Caco-2 (cell line): ENCODE measurements at regions not wholly inside any gene's neighbourhood (a gene's known extent, or its start where the extent isn't known, plus 50 kb on each side); places are given as distances from the start of the nearest gene placed in this dataset.

Source experiments
- BruUV-seq: library from RNA; stranded (reverse); fragments of 400-500 nt; replicated peaks from 2 replicates; lab custom pipeline; 2021; lab: Mats Ljungman, UMichigan
- CTCF ChIA-PET: fragments of 300-600 bp; sonication (Branson Sonifier 250); formaldehyde crosslinking; loops from one replicate; lab custom pipeline; 2022; ENCODE audit warnings: antibody characterized with exemption; lab: Charles Lee
- POLR2A ChIA-PET: fragments of 300-600 bp; sonication (Branson Sonifier 250); formaldehyde crosslinking; loops from one replicate; lab custom pipeline; 2022; ENCODE audit warnings: antibody characterized with exemption; lab: Charles Lee
- DNase-seq, 2 experiments: peaks; one replicate each; pipeline versions ENCODE4 v3.0.0 to v3.0.0-alpha.2; 2020 to 2022
- H3K27me3 ChIP-seq: replicated peaks from 2 replicates; pipeline ENCODE4 v1.6.0; 2011; ENCODE audit warnings: low read length; ENCODE audit not compliant: control insufficient read depth, insufficient read depth
- H3K36me3 ChIP-seq: 2 replicates; pipeline ENCODE4 v1.5.1; 2011; ENCODE audit warnings: low read length; ENCODE audit not compliant: control insufficient read depth, insufficient read depth
- H3K4me1 ChIP-seq: fragments of 250-450 bp; sonication (Bioruptor Pico); 2 replicates; pipeline ENCODE4 v1.5.1; 2020; ENCODE audit warnings: mild to moderate bottlenecking
- H3K4me3 ChIP-seq: 2 replicates; pipeline ENCODE4 v1.5.1; 2011; ENCODE audit warnings: low read depth, mild to moderate bottlenecking, control low read depth, low read length
- H3K9me3 ChIP-seq: fragments of 250-450 bp; sonication (Bioruptor Pico); 2 replicates; pipeline ENCODE4 v1.5.1; 2020; ENCODE audit warnings: mild to moderate bottlenecking, moderate library complexity
- H3K27ac Mint-ChIP-seq: one replicate; pipeline ENCODE4 v1.8.0; 2022; ENCODE audit warnings: mixed read lengths; ENCODE audit not compliant: unreplicated experiment
- H3K27me3 Mint-ChIP-seq: one replicate; pipeline ENCODE4 v1.8.0; 2022; ENCODE audit warnings: mixed read lengths; ENCODE audit not compliant: insufficient read depth, unreplicated experiment
- H3K36me3 Mint-ChIP-seq: one replicate; pipeline ENCODE4 v1.8.0; 2022; ENCODE audit warnings: mild to moderate bottlenecking, mixed read lengths; ENCODE audit not compliant: insufficient read depth, unreplicated experiment
- H3K4me1 Mint-ChIP-seq: one replicate; pipeline ENCODE4 v1.8.0; 2022; ENCODE audit warnings: low read depth, mixed read lengths; ENCODE audit not compliant: unreplicated experiment
- H3K4me3 Mint-ChIP-seq: one replicate; pipeline ENCODE4 v1.8.0; 2022; ENCODE audit warnings: mild to moderate bottlenecking, moderate library complexity, mixed read lengths; ENCODE audit not compliant: unreplicated experiment
- H3K9me3 Mint-ChIP-seq: one replicate; pipeline ENCODE4 v1.8.0; 2022; ENCODE audit warnings: mixed read lengths; ENCODE audit not compliant: unreplicated experiment
- intact Hi-C: fragments of 100-400 bp; cut with micrococcal nuclease; formaldehyde crosslinking; loops from one replicate; pipeline ENCODE4 v1.10.0; 2022; ENCODE audit not compliant: unreplicated experiment
- TF ChIP-seq, protein P1 (sequence below), 2 experiments: fragments of 200-600 bp in 1 of 2; IDR thresholded peaks; 1 replicate in 1 of 2; 2 replicates in 1 of 2; pipeline versions ENCODE4 v1.5.1 to v1.8.0; 2011 to 2022; ENCODE audit warnings: antibody characterized with exemption in 1 of 2, control low read depth in 1 of 2, inconsistent platforms in 1 of 2, low read depth in 1 of 2, low read length in 1 of 2, mild to moderate bottlenecking in 1 of 2, moderate library complexity in 1 of 2; ENCODE audit not compliant: insufficient read depth in 1 of 2, severe bottlenecking in 1 of 2, unreplicated experiment in 1 of 2

DNA sequence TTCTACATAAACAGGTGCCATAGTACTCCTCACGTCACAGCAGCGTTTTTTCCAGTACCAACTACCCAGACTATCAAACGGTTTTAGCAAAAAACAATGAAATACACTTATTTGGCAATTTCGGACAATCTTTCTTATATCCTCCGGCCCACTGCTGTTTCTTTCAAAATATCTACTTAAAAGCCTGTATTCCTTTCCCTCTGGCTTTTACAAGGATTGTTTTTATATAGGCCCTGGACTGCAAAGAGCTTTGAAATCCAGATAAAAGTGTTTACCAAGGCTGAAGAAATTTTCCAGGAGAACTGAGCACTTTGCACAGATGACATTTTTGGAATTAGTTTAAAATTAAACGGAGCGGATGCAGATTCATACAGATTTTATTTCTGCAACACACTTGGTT, 255.9 kb upstream of the STARD13 start:
- CTCF ChIA-PET, result no interaction called here
- no TSS peak for BruUV-seq

DNA sequence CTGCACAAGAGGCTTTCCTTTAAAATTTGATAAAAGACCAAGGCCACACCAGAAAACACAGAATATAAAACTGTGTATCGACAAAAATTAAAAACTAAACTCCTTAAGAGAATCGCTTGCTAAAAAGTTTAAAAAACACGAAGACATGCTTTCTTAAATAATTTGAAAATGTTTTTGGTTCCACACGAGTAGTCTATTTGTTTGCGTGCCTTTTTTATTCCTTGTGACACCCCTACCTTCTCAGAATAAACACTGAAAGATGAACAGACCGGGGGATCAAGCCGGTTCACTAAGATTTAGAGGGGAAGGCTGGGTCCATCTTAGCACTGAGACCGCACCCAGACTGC, 256.4 kb upstream of the STARD13 start:
- TF ChIP-seq, protein P1, sequence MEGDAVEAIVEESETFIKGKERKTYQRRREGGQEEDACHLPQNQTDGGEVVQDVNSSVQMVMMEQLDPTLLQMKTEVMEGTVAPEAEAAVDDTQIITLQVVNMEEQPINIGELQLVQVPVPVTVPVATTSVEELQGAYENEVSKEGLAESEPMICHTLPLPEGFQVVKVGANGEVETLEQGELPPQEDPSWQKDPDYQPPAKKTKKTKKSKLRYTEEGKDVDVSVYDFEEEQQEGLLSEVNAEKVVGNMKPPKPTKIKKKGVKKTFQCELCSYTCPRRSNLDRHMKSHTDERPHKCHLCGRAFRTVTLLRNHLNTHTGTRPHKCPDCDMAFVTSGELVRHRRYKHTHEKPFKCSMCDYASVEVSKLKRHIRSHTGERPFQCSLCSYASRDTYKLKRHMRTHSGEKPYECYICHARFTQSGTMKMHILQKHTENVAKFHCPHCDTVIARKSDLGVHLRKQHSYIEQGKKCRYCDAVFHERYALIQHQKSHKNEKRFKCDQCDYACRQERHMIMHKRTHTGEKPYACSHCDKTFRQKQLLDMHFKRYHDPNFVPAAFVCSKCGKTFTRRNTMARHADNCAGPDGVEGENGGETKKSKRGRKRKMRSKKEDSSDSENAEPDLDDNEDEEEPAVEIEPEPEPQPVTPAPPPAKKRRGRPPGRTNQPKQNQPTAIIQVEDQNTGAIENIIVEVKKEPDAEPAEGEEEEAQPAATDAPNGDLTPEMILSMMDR (IDR thresholded peaks at IDR 0.05; ENCODE audit: insufficient read depth in 1 of 2, low read depth in 1 of 2, low read length in 1 of 2, severe bottlenecking in 1 of 2, unreplicated experiment in 1 of 2), result no peak
- H3K4me3 ChIP-seq, result peak overlapping the region; percentile 55
- H3K36me3 ChIP-seq, result no peaks in the 10 kb centered on the region
- TSS peak; percentile 91 for BruUV-seq
- peak overlapping the region; percentile 92 for H3K4me3 Mint-ChIP-seq
- H3K9me3 ChIP-seq, result no peaks in the 10 kb centered on the region
- H3K4me1 Mint-ChIP-seq, result peaks cover 19% of the 10 kb centered on the region
- H3K4me1 ChIP-seq, result peaks cover 17% of the 10 kb centered on the region
- H3K36me3 Mint-ChIP-seq, result peaks cover 10% of the 10 kb centered on the region
- DNase-seq, result no peak
- POLR2A ChIA-PET, result no interaction called here
- no peaks in the 10 kb centered on the region for H3K9me3 Mint-ChIP-seq
- H3K27me3 ChIP-seq, result no peaks in the 10 kb centered on the region
- H3K27me3 Mint-ChIP-seq, result no peaks in the 10 kb centered on the region
- intact Hi-C loops, result loop anchor here (1.0 to 10.0 kb wide), 12 partner anchors 27 to 955 kb away; partner anchors contain the start of genes KL, PDS5B and STARD13
- H3K27ac Mint-ChIP-seq, result peak overlapping the region; percentile 98
- CTCF ChIA-PET, result no interaction called here

More for the DNA sequence above, 255.9 kb upstream of the STARD13 start:
- POLR2A ChIA-PET, result interaction anchor here (0.7 kb wide), 1 partner anchor 296 kb away, joined by 3 read pairs; no protein-coding TSS in a partner anchor
- H3K36me3 ChIP-seq, result no peaks in the 10 kb centered on the region
- peak overlapping the region; percentile 55 for H3K4me3 ChIP-seq
- Mint-ChIP-seq H3K4me3 (peak overlapping the region; percentile 92), H3K27me3 (no peaks in the 10 kb centered on the region), H3K4me1 (peaks cover 19% of the 10 kb centered on the region), H3K9me3 (no peaks in the 10 kb centered on the region), H3K27ac (peak overlapping the region; percentile 98), H3K36me3 (peaks cover 11% of the 10 kb centered on the region)
- peaks cover 17% of the 10 kb centered on the region for H3K4me1 ChIP-seq
- intact Hi-C loops, result loop anchor here (2.0 to 10.0 kb wide), 5 partner anchors 27 to 524 kb away; partner anchors contain the start of gene KL
- H3K9me3 ChIP-seq, result no peaks in the 10 kb centered on the region
- DNase-seq, result no peak
- no peaks in the 10 kb centered on the region for H3K27me3 ChIP-seq
- TF ChIP-seq, protein P1 (IDR thresholded peaks at IDR 0.05; ENCODE audit: insufficient read depth in 1 of 2, low read depth in 1 of 2, low read length in 1 of 2, severe bottlenecking in 1 of 2, unreplicated experiment in 1 of 2), result no peak

DNA sequence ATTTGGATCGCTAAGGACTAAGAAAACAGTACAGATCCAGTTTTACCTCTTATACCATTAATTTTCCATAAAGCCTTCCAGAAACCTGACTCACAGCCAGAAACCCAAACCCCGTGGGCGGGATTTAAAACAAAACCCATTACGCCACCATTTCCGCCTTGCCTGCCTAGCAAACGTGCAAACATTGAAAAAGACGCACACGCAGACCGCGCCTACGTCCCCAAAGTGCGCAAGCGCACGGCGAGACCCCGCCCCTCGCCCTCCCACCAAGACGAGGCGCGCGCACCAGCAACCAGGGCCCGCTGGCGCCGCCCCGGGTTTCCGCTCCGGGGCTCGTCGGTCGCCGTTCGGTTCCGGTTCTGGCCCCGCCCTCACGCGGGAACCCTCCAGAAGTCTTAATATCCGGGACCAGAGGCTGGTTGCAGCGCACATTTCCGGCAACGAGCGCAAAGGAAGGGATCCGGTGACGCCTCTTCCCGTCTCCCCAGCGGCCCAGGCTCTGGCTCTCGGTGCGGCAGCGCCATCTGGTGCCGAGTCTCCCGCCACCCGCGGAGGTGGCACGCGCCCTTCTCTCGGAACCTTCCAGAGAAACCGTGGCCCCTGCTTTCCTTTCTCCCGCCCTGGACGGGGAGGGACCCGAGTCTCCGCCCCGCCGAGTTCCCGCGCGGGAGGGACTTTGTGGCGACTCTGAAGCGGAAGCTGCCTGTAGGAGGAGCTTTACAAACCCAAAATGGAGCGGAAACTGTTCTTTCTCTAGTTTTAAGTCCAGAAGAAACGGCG, 256.9 kb upstream of the STARD13 start:
- no peaks in the 10 kb centered on the region for H3K9me3 ChIP-seq
- peaks cover 17% of the 10 kb centered on the region for H3K4me1 ChIP-seq
- intact Hi-C loops, result loop anchor here (1.0 to 10.0 kb wide), 11 partner anchors 98 to 956 kb away; partner anchors contain the start of genes KL, PDS5B and STARD13
- CTCF ChIA-PET, result interaction anchor here (0.6 to 2.4 kb wide), 12 partner anchors 28 to 956 kb away, joined by 3 to 11 read pairs (median 4); partner anchors contain the start of gene PDS5B
- peaks cover 19% of the 10 kb centered on the region for H3K4me1 Mint-ChIP-seq
- TF ChIP-seq, protein P1 (IDR thresholded peaks at IDR 0.05; ENCODE audit: insufficient read depth in 1 of 2, low read depth in 1 of 2, low read length in 1 of 2, severe bottlenecking in 1 of 2, unreplicated experiment in 1 of 2), result peak; percentile 78 to 89
- H3K27me3 Mint-ChIP-seq, result no peaks in the 10 kb centered on the region
- POLR2A ChIA-PET, result interaction anchor here (0.6 to 1.3 kb wide), 9 partner anchors 11 to 955 kb away, joined by 3 to 8 read pairs (median 4); partner anchors contain the start of genes RFC3 and STARD13
- H3K9me3 Mint-ChIP-seq, result no peaks in the 10 kb centered on the region
- H3K36me3 ChIP-seq, result no peaks in the 10 kb centered on the region
- BruUV-seq, result no TSS peak
- peak overlapping the region; percentile 98 for H3K27ac Mint-ChIP-seq
- H3K27me3 ChIP-seq, result no peaks in the 10 kb centered on the region
- peak overlapping the region; percentile 92 for H3K4me3 Mint-ChIP-seq
- peak; percentile 98 to 99 for DNase-seq
- peaks cover 10% of the 10 kb centered on the region for H3K36me3 Mint-ChIP-seq
- peak overlapping the region; percentile 55 for H3K4me3 ChIP-seq
